ENCODE measurements at regions not wholly inside any gene's neighbourhood (a gene's known extent, or its start where the extent isn't known, plus 50 kb on each side); places are given as distances from the start of the nearest gene placed in this dataset.
"Not testable (repeated sequence)": the region's sequence is repeated elsewhere in the genome, so short reads cannot be mapped to it uniquely, and the experiment has no call there.

- TF ChIP-seq CTCF (conservative IDR thresholded peaks at IDR 0.05; ENCODE audit: low read length); EZH2phosphoT487 (IDR thresholded peaks at IDR 0.05; ENCODE audit: borderline replicate concordance): not testable (repeated sequence)
Observed at GRCh38 chr21:25181690-25182089, 425.6 kb downstream of the MRPL39 start.

Measured in Loucy (cell line).